ENCODE measurements at regions not wholly inside any gene's neighbourhood (a gene's known extent, or its start where the extent isn't known, plus 50 kb on each side); places are given as distances from the start of the nearest gene placed in this dataset.
"Not testable (repeated sequence)": the region's sequence is repeated elsewhere in the genome, so short reads cannot be mapped to it uniquely, and the experiment has no call there.

- Histone ChIP-seq H3K4me1 (ENCODE audit: control insufficient read depth, insufficient read depth, low read length) (no peaks in the 10 kb centered on the region), H3K9ac (ENCODE audit: low read length) (no peak overlapping the region)
Observed at GRCh38 chr9:26125693-26126092, 447.4 kb upstream of the TUSC1 start.

GRCh38 chr9:26116085-26116484 is 437.8 kb upstream of the TUSC1 start:
- not testable (repeated sequence) for H3K36me3 ChIP-seq (ENCODE audit: control insufficient read depth, insufficient read depth, low read length); H3K4me1 ChIP-seq (ENCODE audit: control insufficient read depth, insufficient read depth, low read length); H3K9ac ChIP-seq (ENCODE audit: low read length); H3K27ac ChIP-seq (ENCODE audit: low read depth, low read length); H3K27me3 ChIP-seq (ENCODE audit: control insufficient read depth, insufficient read depth, low read length); H3K4me3 ChIP-seq (ENCODE audit: low read length)

More at GRCh38 chr9:26125693-26126092, 447.4 kb upstream of the TUSC1 start:
- no peaks in the 10 kb centered on the region for H3K36me3 ChIP-seq (ENCODE audit: control insufficient read depth, insufficient read depth, low read length)
- no peak overlapping the region for H3K27ac ChIP-seq (ENCODE audit: low read depth, low read length)
- no peaks in the 10 kb centered on the region for H3K27me3 ChIP-seq (ENCODE audit: control insufficient read depth, insufficient read depth, low read length)
- H3K4me3 ChIP-seq (ENCODE audit: low read length), result no peak overlapping the region

- Histone ChIP-seq H3K27me3 (ENCODE audit: control insufficient read depth, insufficient read depth, low read length) (no peaks in the 10 kb centered on the region), H3K4me3 (ENCODE audit: low read length) (no peak overlapping the region), H3K4me1 (ENCODE audit: control insufficient read depth, insufficient read depth, low read length) (no peaks in the 10 kb centered on the region), H3K27ac (ENCODE audit: low read depth, low read length) (no peak overlapping the region), H3K9ac (ENCODE audit: low read length) (no peak overlapping the region), H3K36me3 (ENCODE audit: control insufficient read depth, insufficient read depth, low read length) (no peaks in the 10 kb centered on the region)
Observed at GRCh38 chr9:26112724-26113123, 434.5 kb upstream of the TUSC1 start.

- no peak overlapping the region for H3K4me3 ChIP-seq (ENCODE audit: low read length)
- no peak overlapping the region for H3K27ac ChIP-seq (ENCODE audit: low read depth, low read length)
- no peak overlapping the region for H3K9ac ChIP-seq (ENCODE audit: low read length)
- no peaks in the 10 kb centered on the region for H3K4me1 ChIP-seq (ENCODE audit: control insufficient read depth, insufficient read depth, low read length)
- H3K36me3 ChIP-seq (ENCODE audit: control insufficient read depth, insufficient read depth, low read length), result no peaks in the 10 kb centered on the region
- H3K27me3 ChIP-seq (ENCODE audit: control insufficient read depth, insufficient read depth, low read length), result no peaks in the 10 kb centered on the region
Observed at GRCh38 chr9:26086396-26086795, 408.2 kb upstream of the TUSC1 start.

GRCh38 chr9:26081847-26082246 is 403.6 kb upstream of the TUSC1 start:
- Histone ChIP-seq H3K4me1 (ENCODE audit: control insufficient read depth, insufficient read depth, low read length) (no peaks in the 10 kb centered on the region), H3K4me3 (ENCODE audit: low read length) (no peak overlapping the region), H3K9ac (ENCODE audit: low read length) (no peak overlapping the region), H3K27ac (ENCODE audit: low read depth, low read length) (no peak overlapping the region), H3K36me3 (ENCODE audit: control insufficient read depth, insufficient read depth, low read length) (no peaks in the 10 kb centered on the region), H3K27me3 (ENCODE audit: control insufficient read depth, insufficient read depth, low read length) (no peaks in the 10 kb centered on the region)

- no peak overlapping the region for H3K27ac ChIP-seq (ENCODE audit: low read depth, low read length)
- no peaks in the 10 kb centered on the region for H3K36me3 ChIP-seq (ENCODE audit: control insufficient read depth, insufficient read depth, low read length)
- H3K4me1 ChIP-seq (ENCODE audit: control insufficient read depth, insufficient read depth, low read length), result no peaks in the 10 kb centered on the region
- no peak overlapping the region for H3K4me3 ChIP-seq (ENCODE audit: low read length)
- H3K27me3 ChIP-seq (ENCODE audit: control insufficient read depth, insufficient read depth, low read length), result no peaks in the 10 kb centered on the region
- no peak overlapping the region for H3K9ac ChIP-seq (ENCODE audit: low read length)
Observed at GRCh38 chr9:26078706-26079105, 400.5 kb upstream of the TUSC1 start.

- no peaks in the 10 kb centered on the region for H3K4me1 ChIP-seq (ENCODE audit: control insufficient read depth, insufficient read depth, low read length)
- H3K9ac ChIP-seq (ENCODE audit: low read length), result no peak overlapping the region
- no peak overlapping the region for H3K4me3 ChIP-seq (ENCODE audit: low read length)
- H3K27ac ChIP-seq (ENCODE audit: low read depth, low read length), result no peak overlapping the region
- no peaks in the 10 kb centered on the region for H3K27me3 ChIP-seq (ENCODE audit: control insufficient read depth, insufficient read depth, low read length)
- no peaks in the 10 kb centered on the region for H3K36me3 ChIP-seq (ENCODE audit: control insufficient read depth, insufficient read depth, low read length)
Observed at GRCh38 chr9:26077860-26078259, 399.6 kb upstream of the TUSC1 start.

GRCh38 chr9:26067608-26068007 is 389.4 kb upstream of the TUSC1 start:
- no peak overlapping the region for H3K27ac ChIP-seq (ENCODE audit: low read depth, low read length)
- H3K4me1 ChIP-seq (ENCODE audit: control insufficient read depth, insufficient read depth, low read length), result no peaks in the 10 kb centered on the region
- no peaks in the 10 kb centered on the region for H3K27me3 ChIP-seq (ENCODE audit: control insufficient read depth, insufficient read depth, low read length)
- H3K9ac ChIP-seq (ENCODE audit: low read length), result no peak overlapping the region
- no peaks in the 10 kb centered on the region for H3K36me3 ChIP-seq (ENCODE audit: control insufficient read depth, insufficient read depth, low read length)
- H3K4me3 ChIP-seq (ENCODE audit: low read length), result no peak overlapping the region

GRCh38 chr9:26066237-26066636 is 388.0 kb upstream of the TUSC1 start:
- Histone ChIP-seq H3K4me3 (ENCODE audit: low read length) (no peak overlapping the region), H3K27ac (ENCODE audit: low read depth, low read length) (no peak overlapping the region), H3K4me1 (ENCODE audit: control insufficient read depth, insufficient read depth, low read length) (no peaks in the 10 kb centered on the region), H3K36me3 (ENCODE audit: control insufficient read depth, insufficient read depth, low read length) (no peaks in the 10 kb centered on the region), H3K27me3 (ENCODE audit: control insufficient read depth, insufficient read depth, low read length) (no peaks in the 10 kb centered on the region), H3K9ac (ENCODE audit: low read length) (no peak overlapping the region)

- Histone ChIP-seq H3K4me1 (ENCODE audit: control insufficient read depth, insufficient read depth, low read length) (no peaks in the 10 kb centered on the region), H3K27ac (ENCODE audit: low read depth, low read length) (no peak overlapping the region), H3K9ac (ENCODE audit: low read length) (no peak overlapping the region), H3K27me3 (ENCODE audit: control insufficient read depth, insufficient read depth, low read length) (no peaks in the 10 kb centered on the region), H3K36me3 (ENCODE audit: control insufficient read depth, insufficient read depth, low read length) (no peaks in the 10 kb centered on the region), H3K4me3 (ENCODE audit: low read length) (no peak overlapping the region)
Observed at GRCh38 chr9:26061948-26062575, 383.8 kb upstream of the TUSC1 start.

- H3K36me3 ChIP-seq (ENCODE audit: control insufficient read depth, insufficient read depth, low read length), result no peaks in the 10 kb centered on the region
- H3K27me3 ChIP-seq (ENCODE audit: control insufficient read depth, insufficient read depth, low read length), result no peaks in the 10 kb centered on the region
- H3K27ac ChIP-seq (ENCODE audit: low read depth, low read length), result no peak overlapping the region
- no peaks in the 10 kb centered on the region for H3K4me1 ChIP-seq (ENCODE audit: control insufficient read depth, insufficient read depth, low read length)
- H3K9ac ChIP-seq (ENCODE audit: low read length), result no peak overlapping the region
- no peak overlapping the region for H3K4me3 ChIP-seq (ENCODE audit: low read length)
Observed at GRCh38 chr9:26058111-26058895, 380.1 kb upstream of the TUSC1 start.

- no peaks in the 10 kb centered on the region for H3K27me3 ChIP-seq (ENCODE audit: control insufficient read depth, insufficient read depth, low read length)
- no peak overlapping the region for H3K9ac ChIP-seq (ENCODE audit: low read length)
- H3K36me3 ChIP-seq (ENCODE audit: control insufficient read depth, insufficient read depth, low read length), result no peaks in the 10 kb centered on the region
- H3K4me1 ChIP-seq (ENCODE audit: control insufficient read depth, insufficient read depth, low read length), result no peaks in the 10 kb centered on the region
- H3K27ac ChIP-seq (ENCODE audit: low read depth, low read length), result no peak overlapping the region
- no peak overlapping the region for H3K4me3 ChIP-seq (ENCODE audit: low read length)
Observed at GRCh38 chr9:26057050-26057449, 378.8 kb upstream of the TUSC1 start.

All from rectal smooth muscle tissue (tissue), 1 donor.